GM23338 (cell line): ENCODE measurements at regions not wholly inside any gene's neighbourhood (a gene's known extent, or its start where the extent isn't known, plus 50 kb on each side); places are given as distances from the start of the nearest gene placed in this dataset.

Source experiments
- CREB1 ChIP-seq: fragments of 250-450 bp; sonication (Bioruptor Pico); IDR thresholded peaks from 2 replicates; pipeline ENCODE4 v1.5.0; 2020; ENCODE audit warnings: low read depth, mild to moderate bottlenecking, moderate library complexity
- EZH2 ChIP-seq: fragments of 200-600 bp; sonication (generic); IDR thresholded peaks from one replicate; pipeline ENCODE4 v1.8.0; 2017; ENCODE audit warnings: antibody characterized with exemption, mild to moderate bottlenecking, low read depth; ENCODE audit not compliant: unreplicated experiment
- EZH2phosphoT487 ChIP-seq: fragments of 200-600 bp; sonication (generic); IDR thresholded peaks from one replicate; pipeline ENCODE4 v1.8.1; 2018; ENCODE audit warnings: antibody characterized with exemption; ENCODE audit not compliant: unreplicated experiment
- JUNB ChIP-seq: IDR thresholded peaks from one replicate; pipeline ENCODE4 v1.6.1; 2016; ENCODE audit warnings: antibody characterized with exemption; ENCODE audit not compliant: unreplicated experiment
- POLR2AphosphoS5 ChIP-seq: IDR thresholded peaks from 2 replicates; pipeline ENCODE4 v1.6.1; 2016; ENCODE audit warnings: antibody characterized with exemption, low read depth
- STAT1 ChIP-seq: IDR thresholded peaks from one replicate; pipeline ENCODE4 v1.6.1; 2016; ENCODE audit warnings: antibody characterized with exemption; ENCODE audit not compliant: unreplicated experiment
- ZNF114 ChIP-seq: fragments of 250-450 bp; sonication (Bioruptor Pico); IDR thresholded peaks from 2 replicates; pipeline ENCODE4 v1.5.0; 2020; ENCODE audit warnings: mild to moderate bottlenecking, moderate library complexity
- TF ChIP-seq, protein P1 (sequence below), 2 experiments: fragments of 200-600 bp in 1 of 2; sonication (generic) in 1 of 2; conservative IDR thresholded peaks; 2 replicates each; pipeline versions ENCODE4 v1.5.1 to v1.6.1; 2016 to 2017; ENCODE audit warnings: antibody characterized with exemption in 2 of 2, low read depth in 2 of 2, mild to moderate bottlenecking in 2 of 2, moderate library complexity in 1 of 2
- TF ChIP-seq, protein P2 (sequence below): IDR thresholded peaks from one replicate; pipeline ENCODE4 v1.6.1; 2018; ENCODE audit warnings: antibody characterized with exemption; ENCODE audit not compliant: unreplicated experiment
- TF ChIP-seq, protein P3 (sequence below): IDR thresholded peaks from 2 replicates; pipeline ENCODE4 v1.6.1; 2016; ENCODE audit warnings: antibody characterized with exemption

DNA sequence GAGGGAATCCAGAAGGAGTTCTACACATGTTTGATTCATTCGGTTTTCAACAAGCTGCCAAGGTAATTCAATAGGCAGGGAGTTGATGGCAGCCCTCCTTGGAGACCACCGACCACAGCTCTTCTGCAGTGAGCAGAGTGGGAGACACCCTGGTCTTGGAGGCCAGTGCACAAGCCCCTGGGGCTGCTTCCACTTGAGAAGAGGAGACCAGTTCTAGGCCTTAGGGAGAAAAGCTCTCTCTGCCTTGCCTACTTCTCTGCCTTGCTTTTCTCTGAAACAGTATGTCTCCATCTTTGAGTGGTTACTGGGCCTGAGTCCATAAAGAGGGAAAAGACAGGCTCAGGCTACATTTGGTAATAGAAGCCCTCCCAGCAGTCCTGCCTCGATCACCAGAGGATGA lies 671.9 kb downstream of the UQCRFS1 start:
- TF ChIP-seq, protein P1, sequence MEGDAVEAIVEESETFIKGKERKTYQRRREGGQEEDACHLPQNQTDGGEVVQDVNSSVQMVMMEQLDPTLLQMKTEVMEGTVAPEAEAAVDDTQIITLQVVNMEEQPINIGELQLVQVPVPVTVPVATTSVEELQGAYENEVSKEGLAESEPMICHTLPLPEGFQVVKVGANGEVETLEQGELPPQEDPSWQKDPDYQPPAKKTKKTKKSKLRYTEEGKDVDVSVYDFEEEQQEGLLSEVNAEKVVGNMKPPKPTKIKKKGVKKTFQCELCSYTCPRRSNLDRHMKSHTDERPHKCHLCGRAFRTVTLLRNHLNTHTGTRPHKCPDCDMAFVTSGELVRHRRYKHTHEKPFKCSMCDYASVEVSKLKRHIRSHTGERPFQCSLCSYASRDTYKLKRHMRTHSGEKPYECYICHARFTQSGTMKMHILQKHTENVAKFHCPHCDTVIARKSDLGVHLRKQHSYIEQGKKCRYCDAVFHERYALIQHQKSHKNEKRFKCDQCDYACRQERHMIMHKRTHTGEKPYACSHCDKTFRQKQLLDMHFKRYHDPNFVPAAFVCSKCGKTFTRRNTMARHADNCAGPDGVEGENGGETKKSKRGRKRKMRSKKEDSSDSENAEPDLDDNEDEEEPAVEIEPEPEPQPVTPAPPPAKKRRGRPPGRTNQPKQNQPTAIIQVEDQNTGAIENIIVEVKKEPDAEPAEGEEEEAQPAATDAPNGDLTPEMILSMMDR (conservative IDR thresholded peaks at IDR 0.05; ENCODE audit: low read depth in 2 of 2) = no peak
- TF ChIP-seq POLR2AphosphoS5 (no peak), JUNB (no peak), EZH2phosphoT487 (no peak), STAT1 (no peak), EZH2 (no peak), CREB1 (CRISPR knock-in tag) (no peak), ZNF114 (CRISPR knock-in tag) (no peak)
- TF ChIP-seq, protein P2, sequence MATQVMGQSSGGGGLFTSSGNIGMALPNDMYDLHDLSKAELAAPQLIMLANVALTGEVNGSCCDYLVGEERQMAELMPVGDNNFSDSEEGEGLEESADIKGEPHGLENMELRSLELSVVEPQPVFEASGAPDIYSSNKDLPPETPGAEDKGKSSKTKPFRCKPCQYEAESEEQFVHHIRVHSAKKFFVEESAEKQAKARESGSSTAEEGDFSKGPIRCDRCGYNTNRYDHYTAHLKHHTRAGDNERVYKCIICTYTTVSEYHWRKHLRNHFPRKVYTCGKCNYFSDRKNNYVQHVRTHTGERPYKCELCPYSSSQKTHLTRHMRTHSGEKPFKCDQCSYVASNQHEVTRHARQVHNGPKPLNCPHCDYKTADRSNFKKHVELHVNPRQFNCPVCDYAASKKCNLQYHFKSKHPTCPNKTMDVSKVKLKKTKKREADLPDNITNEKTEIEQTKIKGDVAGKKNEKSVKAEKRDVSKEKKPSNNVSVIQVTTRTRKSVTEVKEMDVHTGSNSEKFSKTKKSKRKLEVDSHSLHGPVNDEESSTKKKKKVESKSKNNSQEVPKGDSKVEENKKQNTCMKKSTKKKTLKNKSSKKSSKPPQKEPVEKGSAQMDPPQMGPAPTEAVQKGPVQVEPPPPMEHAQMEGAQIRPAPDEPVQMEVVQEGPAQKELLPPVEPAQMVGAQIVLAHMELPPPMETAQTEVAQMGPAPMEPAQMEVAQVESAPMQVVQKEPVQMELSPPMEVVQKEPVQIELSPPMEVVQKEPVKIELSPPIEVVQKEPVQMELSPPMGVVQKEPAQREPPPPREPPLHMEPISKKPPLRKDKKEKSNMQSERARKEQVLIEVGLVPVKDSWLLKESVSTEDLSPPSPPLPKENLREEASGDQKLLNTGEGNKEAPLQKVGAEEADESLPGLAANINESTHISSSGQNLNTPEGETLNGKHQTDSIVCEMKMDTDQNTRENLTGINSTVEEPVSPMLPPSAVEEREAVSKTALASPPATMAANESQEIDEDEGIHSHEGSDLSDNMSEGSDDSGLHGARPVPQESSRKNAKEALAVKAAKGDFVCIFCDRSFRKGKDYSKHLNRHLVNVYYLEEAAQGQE = no peak
- TF ChIP-seq, protein P3, sequence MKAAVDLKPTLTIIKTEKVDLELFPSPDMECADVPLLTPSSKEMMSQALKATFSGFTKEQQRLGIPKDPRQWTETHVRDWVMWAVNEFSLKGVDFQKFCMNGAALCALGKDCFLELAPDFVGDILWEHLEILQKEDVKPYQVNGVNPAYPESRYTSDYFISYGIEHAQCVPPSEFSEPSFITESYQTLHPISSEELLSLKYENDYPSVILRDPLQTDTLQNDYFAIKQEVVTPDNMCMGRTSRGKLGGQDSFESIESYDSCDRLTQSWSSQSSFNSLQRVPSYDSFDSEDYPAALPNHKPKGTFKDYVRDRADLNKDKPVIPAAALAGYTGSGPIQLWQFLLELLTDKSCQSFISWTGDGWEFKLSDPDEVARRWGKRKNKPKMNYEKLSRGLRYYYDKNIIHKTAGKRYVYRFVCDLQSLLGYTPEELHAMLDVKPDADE = no peak
